Nephron (organoid): ENCODE measurements at regions not wholly inside any gene's neighbourhood (a gene's known extent, or its start where the extent isn't known, plus 50 kb on each side); places are given as distances from the start of the nearest gene placed in this dataset.

Experiments
- H3K27ac Mint-ChIP-seq, 3 experiments: 2 replicates each; pipeline ENCODE4 v1.8.0; 2020; ENCODE audit warnings: mixed read lengths in 3 of 3, mild to moderate bottlenecking in 2 of 3, moderate library complexity in 1 of 3
- H3K27me3 Mint-ChIP-seq: 2 replicates; pipeline ENCODE4 v1.8.0; 2021; ENCODE audit warnings: low read depth, mild to moderate bottlenecking, moderate library complexity, mixed read lengths
- H3K36me3 Mint-ChIP-seq: 2 replicates; pipeline ENCODE4 v1.8.0; 2020; ENCODE audit warnings: low read depth, mixed read lengths
- H3K4me1 Mint-ChIP-seq: 2 replicates; pipeline ENCODE4 v1.8.0; 2020; ENCODE audit warnings: mixed read lengths
- H3K4me3 Mint-ChIP-seq, 3 experiments: 2 replicates each; pipeline ENCODE4 v1.8.0; 2020; ENCODE audit warnings: mild to moderate bottlenecking in 3 of 3, mixed read lengths in 3 of 3, moderate library complexity in 2 of 3
- H3K9me3 Mint-ChIP-seq: 2 replicates; pipeline ENCODE4 v1.8.0; 2020; ENCODE audit warnings: mixed read lengths
- CTCF ChIP-seq, 3 experiments: fragments of 200-600 bp; sonication (generic); IDR thresholded peaks; one replicate each; pipeline ENCODE4 v1.5.0; 2021; ENCODE audit warnings: antibody characterized with exemption in 3 of 3; ENCODE audit not compliant: unreplicated experiment in 3 of 3

GRCh38 chr12:24212496-24212895, 263.0 kb upstream of the SOX5 start:
- Mint-ChIP-seq H3K27ac (no peak overlapping the region), H3K4me3 (no peak overlapping the region), H3K27me3 (no peaks in the 10 kb centered on the region), H3K4me1 (no peaks in the 10 kb centered on the region), H3K9me3 (peaks cover 2% of the 10 kb centered on the region), H3K36me3 (no peaks in the 10 kb centered on the region)
- TF ChIP-seq CTCF (IDR thresholded peaks at IDR 0.05; ENCODE audit: unreplicated experiment in 3 of 3): no peak

- Mint-ChIP-seq H3K36me3 (peaks cover 6% of the 10 kb centered on the region), H3K27me3 (no peaks in the 10 kb centered on the region), H3K9me3 (peaks cover 5% of the 10 kb centered on the region), H3K27ac (no peak overlapping the region), H3K4me3 (no peak overlapping the region), H3K4me1 (no peaks in the 10 kb centered on the region)
- no peak for TF ChIP-seq CTCF (IDR thresholded peaks at IDR 0.05; ENCODE audit: unreplicated experiment in 3 of 3)
Observed at GRCh38 chr12:24206621-24207020, 257.2 kb upstream of the SOX5 start.

- TF ChIP-seq CTCF (IDR thresholded peaks at IDR 0.05; ENCODE audit: unreplicated experiment in 3 of 3): no peak
- Mint-ChIP-seq H3K36me3 (peaks cover 6% of the 10 kb centered on the region), H3K4me1 (peaks cover 6% of the 10 kb centered on the region), H3K27me3 (no peaks in the 10 kb centered on the region), H3K4me3 (no peak overlapping the region), H3K27ac (no peak overlapping the region), H3K9me3 (peaks cover 5% of the 10 kb centered on the region)
Observed at GRCh38 chr12:24201258-24201970, 251.9 kb upstream of the SOX5 start.

GRCh38 chr12:24200010-24200409, 250.5 kb upstream of the SOX5 start:
- Mint-ChIP-seq H3K4me1 (peaks cover 6% of the 10 kb centered on the region), H3K27me3 (no peaks in the 10 kb centered on the region), H3K36me3 (peaks cover 6% of the 10 kb centered on the region), H3K27ac (no peak overlapping the region), H3K4me3 (no peak overlapping the region), H3K9me3 (peaks cover 5% of the 10 kb centered on the region)
- no peak for TF ChIP-seq CTCF (IDR thresholded peaks at IDR 0.05; ENCODE audit: unreplicated experiment in 3 of 3)

GRCh38 chr12:24198936-24199671, 249.6 kb upstream of the SOX5 start:
- Mint-ChIP-seq H3K4me1 (peaks cover 6% of the 10 kb centered on the region), H3K36me3 (peaks cover 6% of the 10 kb centered on the region), H3K27me3 (no peaks in the 10 kb centered on the region), H3K4me3 (no peak overlapping the region), H3K27ac (no peak overlapping the region), H3K9me3 (peaks cover 5% of the 10 kb centered on the region)
- TF ChIP-seq CTCF (IDR thresholded peaks at IDR 0.05; ENCODE audit: unreplicated experiment in 3 of 3): no peak
